H9 (cell line): ENCODE measurements at regions not wholly inside any gene's neighbourhood (a gene's known extent, or its start where the extent isn't known, plus 50 kb on each side); places are given as distances from the start of the nearest gene placed in this dataset.

Experiments
- DNase-seq: peaks from one replicate; pipeline ENCODE4 v3.0.0-alpha.2; 2017
- H2AFZ ChIP-seq: one replicate; pipeline ENCODE4 v1.6.1; 2013; ENCODE audit warnings: mild to moderate bottlenecking, low read length, control low read depth, moderate library complexity
- H2AK5ac ChIP-seq: 2 replicates; pipeline ENCODE4 v1.6.1; 2013; ENCODE audit warnings: low read length, control low read depth, mixed read lengths; ENCODE audit not compliant: insufficient read length
- H2BK120ac ChIP-seq: one replicate; pipeline ENCODE4 v1.6.1; 2013; ENCODE audit warnings: low read depth, mild to moderate bottlenecking, low read length, control low read depth, inconsistent platforms; ENCODE audit not compliant: poor library complexity, severe bottlenecking
- H2BK12ac ChIP-seq: 2 replicates; pipeline ENCODE4 v1.6.1; 2013; ENCODE audit warnings: low read length, control low read depth, mixed read lengths, low read depth; ENCODE audit not compliant: insufficient read length
- H2BK15ac ChIP-seq: 2 replicates; pipeline ENCODE4 v1.6.1; 2013; ENCODE audit warnings: low read depth, low read length, control low read depth
- H2BK20ac ChIP-seq: one replicate; pipeline ENCODE4 v1.6.1; 2013; ENCODE audit warnings: low read depth, mild to moderate bottlenecking, low read length, control low read depth, inconsistent platforms; ENCODE audit not compliant: poor library complexity, severe bottlenecking
- H2BK5ac ChIP-seq: 2 replicates; pipeline ENCODE4 v1.6.1; 2013; ENCODE audit warnings: low read length, control low read depth, mixed read lengths; ENCODE audit not compliant: insufficient read length
- H3K14ac ChIP-seq: 2 replicates; pipeline ENCODE4 v1.6.1; 2013; ENCODE audit warnings: low read length, control low read depth; ENCODE audit not compliant: insufficient read depth
- H3K18ac ChIP-seq: 2 replicates; pipeline ENCODE4 v1.6.1; 2013; ENCODE audit warnings: low read depth, mild to moderate bottlenecking, mixed read lengths, low read length, control low read depth; ENCODE audit not compliant: insufficient read length
- H3K23ac ChIP-seq: 2 replicates; pipeline ENCODE4 v1.6.1; 2013; ENCODE audit warnings: low read length, control low read depth, mixed read lengths, low read depth; ENCODE audit not compliant: insufficient read length
- H3K23me2 ChIP-seq: 2 replicates; pipeline ENCODE4 v1.6.1; 2013; ENCODE audit warnings: low read depth, mild to moderate bottlenecking, mixed read lengths, low read length, control low read depth; ENCODE audit not compliant: insufficient read length, poor library complexity, severe bottlenecking
- H3K27ac ChIP-seq: 2 replicates; pipeline ENCODE4 v1.5.1; 2013; ENCODE audit warnings: low read length, control low read depth, mixed read lengths, low read depth; ENCODE audit not compliant: insufficient read length
- H3K27me3 ChIP-seq: 2 replicates; pipeline ENCODE4 v1.6.1; 2013; ENCODE audit warnings: low read length, control low read depth, inconsistent platforms; ENCODE audit not compliant: insufficient read depth
- H3K4ac ChIP-seq: 2 replicates; pipeline ENCODE4 v1.6.1; 2013; ENCODE audit warnings: low read depth, mild to moderate bottlenecking, control low read depth, inconsistent platforms, low read length, moderate library complexity
- H3K4me1 ChIP-seq: 2 replicates; pipeline ENCODE4 v1.6.1; 2013; ENCODE audit warnings: low read length, control low read depth, inconsistent platforms; ENCODE audit not compliant: insufficient read depth
- H3K4me2 ChIP-seq: 2 replicates; pipeline ENCODE4 v1.6.1; 2013; ENCODE audit warnings: low read length, control low read depth, mixed read lengths; ENCODE audit not compliant: insufficient read length, insufficient read depth
- H3K56ac ChIP-seq: 2 replicates; pipeline ENCODE4 v1.6.1; 2013; ENCODE audit warnings: low read depth, mild to moderate bottlenecking, mixed read lengths, low read length, control low read depth; ENCODE audit not compliant: insufficient read length
- H3K79me1 ChIP-seq: 2 replicates; pipeline ENCODE4 v1.6.1; 2013; ENCODE audit warnings: low read depth, mild to moderate bottlenecking, moderate library complexity, low read length, control low read depth, inconsistent platforms; ENCODE audit not compliant: insufficient read depth, poor library complexity, severe bottlenecking
- H3K79me2 ChIP-seq: 2 replicates; pipeline ENCODE4 v1.6.1; 2013; ENCODE audit warnings: low read length, control low read depth, inconsistent platforms; ENCODE audit not compliant: insufficient read depth
- H3K9ac ChIP-seq: 2 replicates; pipeline ENCODE4 v1.6.1; 2013; ENCODE audit warnings: low read length, control low read depth, mixed read lengths; ENCODE audit not compliant: insufficient read length; ENCODE audit errors: extremely low read depth
- H3K9me3 ChIP-seq: one replicate; pipeline ENCODE4 v1.6.1; 2013; ENCODE audit warnings: low read depth, low read length, inconsistent platforms; ENCODE audit not compliant: control insufficient read depth
- H3T11ph ChIP-seq: one replicate; pipeline ENCODE4 v1.6.1; 2013; ENCODE audit warnings: mild to moderate bottlenecking, low read length, control low read depth, inconsistent platforms
- H4K20me1 ChIP-seq: one replicate; pipeline ENCODE4 v1.6.1; 2013; ENCODE audit not compliant: control insufficient read depth, insufficient read length, insufficient read depth
- H4K5ac ChIP-seq: 2 replicates; pipeline ENCODE4 v1.6.1; 2013; ENCODE audit warnings: low read depth, mild to moderate bottlenecking, mixed read lengths, low read length, control low read depth; ENCODE audit not compliant: insufficient read length
- H4K8ac ChIP-seq: replicated peaks from 2 replicates; pipeline ENCODE4 v1.6.1; 2013; ENCODE audit warnings: low read length, control low read depth, mixed read lengths, low read depth; ENCODE audit not compliant: insufficient read length
- H4K91ac ChIP-seq: 2 replicates; pipeline ENCODE4 v1.6.1; 2013; ENCODE audit warnings: low read depth, mild to moderate bottlenecking, moderate library complexity, mixed read lengths, low read length, control low read depth; ENCODE audit not compliant: insufficient read length
- H3K27ac Mint-ChIP-seq, 3 experiments: 2 replicates in 2 of 3; 3 replicates in 1 of 3; pipeline ENCODE4 v1.8.0; 2020 to 2021; ENCODE audit warnings: mixed read lengths in 3 of 3, mild to moderate bottlenecking in 1 of 3, moderate library complexity in 1 of 3
- H3K27me3 Mint-ChIP-seq: 2 replicates; pipeline ENCODE4 v1.8.0; 2021; ENCODE audit warnings: low read depth, mild to moderate bottlenecking, moderate library complexity, mixed read lengths
- H3K36me3 Mint-ChIP-seq, 3 experiments: 2 replicates in 2 of 3; 3 replicates in 1 of 3; pipeline ENCODE4 v1.8.0; 2020 to 2021; ENCODE audit warnings: low read depth in 3 of 3, mixed read lengths in 3 of 3; ENCODE audit not compliant: insufficient read depth in 1 of 3
- H3K4me1 Mint-ChIP-seq, 2 experiments: 2 replicates each; pipeline ENCODE4 v1.8.0; 2020; ENCODE audit warnings: mixed read lengths in 2 of 2
- H3K4me3 Mint-ChIP-seq, 2 experiments: 2 replicates in 1 of 2; 3 replicates in 1 of 2; pipeline ENCODE4 v1.8.0; 2020 to 2021; ENCODE audit warnings: mild to moderate bottlenecking in 2 of 2, mixed read lengths in 2 of 2, moderate library complexity in 1 of 2
- H3K9me3 Mint-ChIP-seq, 2 experiments: 2 replicates in 1 of 2; 3 replicates in 1 of 2; pipeline ENCODE4 v1.8.0; 2020; ENCODE audit warnings: mild to moderate bottlenecking in 2 of 2, mixed read lengths in 2 of 2, moderate library complexity in 1 of 2
- WGBS: extraction: QIAGEN DNeasy Blood & Tissue Kit; methylation state at CpG from one replicate; pipeline ENCODE4 v1.1.7; 2013; ENCODE audit warnings: missing lambda C conversion rate, low lambda C conversion rate, mixed read lengths; ENCODE audit not compliant: insufficient read length; ENCODE audit errors: extremely low coverage; 5-methylcytosine and 5-hydroxymethylcytosine counted together
- TF ChIP-seq, protein P1 (sequence below): fragments of 200-600 bp; sonication (generic); conservative IDR thresholded peaks from 3 replicates; pipeline ENCODE4 v1.8.0; 2021; ENCODE audit warnings: antibody characterized with exemption, mild to moderate bottlenecking

DNA sequence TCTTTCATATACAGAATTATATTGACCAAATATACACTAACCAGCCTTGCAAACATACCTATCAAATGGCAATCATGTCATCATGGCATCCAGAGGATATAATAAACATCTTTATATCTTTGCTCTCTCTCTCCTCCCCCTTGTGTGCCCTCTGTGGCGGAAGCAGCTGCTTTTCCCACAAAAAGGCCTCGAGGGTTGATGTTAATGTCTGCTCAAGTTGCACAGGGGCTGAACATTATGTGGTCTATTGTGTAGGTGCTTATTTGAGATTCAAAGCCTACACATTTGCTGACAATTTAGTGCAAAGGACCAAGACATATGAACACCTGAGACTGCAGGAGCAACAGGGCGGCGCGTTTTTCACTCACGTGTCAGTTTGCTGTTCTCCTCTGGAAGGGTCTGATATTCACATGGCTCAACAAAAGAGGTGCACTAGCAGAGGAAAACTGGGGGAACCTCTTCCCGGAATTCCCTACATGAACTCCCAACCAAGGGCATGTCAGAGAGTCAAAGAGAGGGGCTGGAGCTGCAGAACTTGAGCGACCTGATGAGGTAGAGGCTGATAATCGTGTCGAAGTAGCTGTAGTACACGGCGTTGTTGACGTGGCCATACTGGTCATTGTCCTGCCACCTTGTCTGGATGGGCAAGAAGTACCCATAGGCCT lies 138.8 kb downstream of the RCN1 start:
- Histone ChIP-seq H3K4ac (no peak overlapping the region), H3K23me2 (no peaks in the 10 kb centered on the region), H2AFZ (no peak overlapping the region), H3K56ac (no peak overlapping the region), H3K9me3 (no peaks in the 10 kb centered on the region), H2BK15ac (no peak overlapping the region), H4K8ac (no peak overlapping the region), H4K20me1 (no peaks in the 10 kb centered on the region), H3K27ac (no peak overlapping the region), H3K18ac (no peak overlapping the region), H2BK5ac (no peak overlapping the region), H2BK20ac (no peak overlapping the region), H2AK5ac (no peak overlapping the region), H3K14ac (no peak overlapping the region), H3K4me1 (no peaks in the 10 kb centered on the region), H2BK120ac (no peak overlapping the region), H3K4me2 (no peak overlapping the region), H3K79me1 (no peaks in the 10 kb centered on the region), H2BK12ac (no peak overlapping the region), H4K5ac (no peak overlapping the region), H3K79me2 (no peaks in the 10 kb centered on the region), H3K23ac (no peak overlapping the region), H3K9ac (no peak overlapping the region), H3T11ph (no peak overlapping the region), H4K91ac (no peak overlapping the region), H3K27me3 (no peaks in the 10 kb centered on the region)
- no peak overlapping the region; a peak in 1 of 7 replicates for H3K27ac Mint-ChIP-seq
- no peaks in the 10 kb centered on the region for H3K36me3 Mint-ChIP-seq
- H3K4me3 Mint-ChIP-seq: no peak overlapping the region
- H3K27me3 Mint-ChIP-seq: no peaks in the 10 kb centered on the region; the same call in 1 of the 2 replicates
- peaks cover 2 to 6% of the 10 kb centered on the region in 2 experiments; a peak in 3 of 4 replicates for H3K4me1 Mint-ChIP-seq
- no CpG with 5 or more reads among the region's 13 CpGs for WGBS
- H3K9me3 Mint-ChIP-seq: no peaks in the 10 kb centered on the region
- TF ChIP-seq, protein P1, sequence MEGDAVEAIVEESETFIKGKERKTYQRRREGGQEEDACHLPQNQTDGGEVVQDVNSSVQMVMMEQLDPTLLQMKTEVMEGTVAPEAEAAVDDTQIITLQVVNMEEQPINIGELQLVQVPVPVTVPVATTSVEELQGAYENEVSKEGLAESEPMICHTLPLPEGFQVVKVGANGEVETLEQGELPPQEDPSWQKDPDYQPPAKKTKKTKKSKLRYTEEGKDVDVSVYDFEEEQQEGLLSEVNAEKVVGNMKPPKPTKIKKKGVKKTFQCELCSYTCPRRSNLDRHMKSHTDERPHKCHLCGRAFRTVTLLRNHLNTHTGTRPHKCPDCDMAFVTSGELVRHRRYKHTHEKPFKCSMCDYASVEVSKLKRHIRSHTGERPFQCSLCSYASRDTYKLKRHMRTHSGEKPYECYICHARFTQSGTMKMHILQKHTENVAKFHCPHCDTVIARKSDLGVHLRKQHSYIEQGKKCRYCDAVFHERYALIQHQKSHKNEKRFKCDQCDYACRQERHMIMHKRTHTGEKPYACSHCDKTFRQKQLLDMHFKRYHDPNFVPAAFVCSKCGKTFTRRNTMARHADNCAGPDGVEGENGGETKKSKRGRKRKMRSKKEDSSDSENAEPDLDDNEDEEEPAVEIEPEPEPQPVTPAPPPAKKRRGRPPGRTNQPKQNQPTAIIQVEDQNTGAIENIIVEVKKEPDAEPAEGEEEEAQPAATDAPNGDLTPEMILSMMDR: no peak
- no peak for DNase-seq
